CD4-positive, alpha-beta T cell treated with Interleukin-6 for 4 hours (primary cell): ENCODE measurements at regions not wholly inside any gene's neighbourhood (a gene's known extent, or its start where the extent isn't known, plus 50 kb on each side); places are given as distances from the start of the nearest gene placed in this dataset.

ENCODE experiments used
- DNase-seq: peaks from one replicate; pipeline ENCODE4 v3.0.0-alpha.2; 2020; ENCODE audit warnings: mixed read lengths

- DNase-seq = no peak
Measured at GRCh38 chr4:83837614-83838308, 301.9 kb downstream of the GPAT3 start.

GRCh38 chr4:83833920-83834319, 298.0 kb downstream of the GPAT3 start:
- no peak for DNase-seq

GRCh38 chr4:83832110-83832825, 296.4 kb downstream of the GPAT3 start:
- no peak for DNase-seq

GRCh38 chr4:83831588-83831987, 295.7 kb downstream of the GPAT3 start:
- DNase-seq = no peak

- no peak for DNase-seq
Measured at GRCh38 chr4:83830138-83830888, 294.4 kb downstream of the GPAT3 start.

- DNase-seq = no peak
Measured at GRCh38 chr4:83828601-83829000, 292.7 kb downstream of the GPAT3 start.

- no peak for DNase-seq
Measured at GRCh38 chr4:83821493-83821892, 285.6 kb downstream of the GPAT3 start.

- DNase-seq = no peak
Measured at GRCh38 chr4:83819582-83819981, 283.7 kb downstream of the GPAT3 start.

GRCh38 chr4:83810428-83810827, 274.5 kb downstream of the GPAT3 start:
- DNase-seq = no peak

- DNase-seq = no peak
Measured at GRCh38 chr4:83809581-83809980, 273.7 kb downstream of the GPAT3 start.

GRCh38 chr4:83793481-83793880, 257.6 kb downstream of the GPAT3 start:
- DNase-seq = no peak

GRCh38 chr4:83785891-83786290, 250.0 kb downstream of the GPAT3 start:
- DNase-seq = no peak

- no peak for DNase-seq
Measured at GRCh38 chr4:83783215-83783614, 247.3 kb downstream of the GPAT3 start.

- DNase-seq = no peak
Measured at GRCh38 chr4:83782591-83782990, 246.7 kb downstream of the GPAT3 start.

- DNase-seq = no peak
Measured at GRCh38 chr4:83781434-83781833, 245.5 kb downstream of the GPAT3 start.

GRCh38 chr4:83780053-83780733, 244.3 kb downstream of the GPAT3 start:
- DNase-seq = no peak

- no peak for DNase-seq
Measured at GRCh38 chr4:83779103-83780052, 243.5 kb downstream of the GPAT3 start.

- no peak for DNase-seq
Measured at GRCh38 chr4:83772685-83773084, 236.8 kb downstream of the GPAT3 start.

GRCh38 chr4:83771113-83771705, 235.3 kb downstream of the GPAT3 start:
- DNase-seq = no peak

- DNase-seq = no peak
Measured at GRCh38 chr4:83768146-83768545, 232.2 kb downstream of the GPAT3 start.

GRCh38 chr4:83767067-83767466, 231.2 kb downstream of the GPAT3 start:
- no peak for DNase-seq

- no peak for DNase-seq
Measured at GRCh38 chr4:83759611-83760010, 223.7 kb downstream of the GPAT3 start.
